ENCODE measurements at regions not wholly inside any gene's neighbourhood (a gene's known extent, or its start where the extent isn't known, plus 50 kb on each side); places are given as distances from the start of the nearest gene placed in this dataset.

DNA sequence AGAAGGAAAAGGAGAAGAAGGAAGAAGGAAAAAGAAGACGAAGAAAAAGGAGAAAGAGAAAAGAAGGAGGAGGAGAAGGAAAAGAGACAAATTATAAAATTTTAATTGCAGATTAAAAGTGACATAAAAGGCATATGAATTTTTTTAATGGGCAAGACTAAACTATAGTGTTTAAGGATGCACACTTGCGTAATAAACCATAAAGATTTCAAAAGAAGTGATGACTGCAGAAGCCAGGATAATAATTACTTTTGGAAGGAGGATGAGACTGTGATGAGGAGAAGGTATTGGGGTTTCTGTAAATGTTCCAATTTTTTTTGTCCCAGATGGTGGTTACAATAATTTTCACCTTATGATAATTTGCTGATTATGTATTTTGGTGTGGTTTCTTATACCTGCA lies 243.1 kb upstream of the PKN2 start:
- Histone ChIP-seq H3K27ac (no peak overlapping the region), H3K4me1 (replicated peaks in 1 of 2) (no peaks in the 10 kb centered on the region), H3K4me3 (no peak overlapping the region)
- in situ Hi-C loops (cut with MboI; ENCODE audit: low pct_unique_long_range_greater_than_20kb in 2 of 9, low sequenced_read_pairs in 9 of 9, unreplicated experiment in 9 of 9), result no loop called here
- no peak for ATAC-seq (replicated peaks in 6 of 8)
- WGBS, 10 experiments, result 17 to 100% (median 72%) methylated on average over 1 to 2 of the region's 2 CpGs

DNA sequence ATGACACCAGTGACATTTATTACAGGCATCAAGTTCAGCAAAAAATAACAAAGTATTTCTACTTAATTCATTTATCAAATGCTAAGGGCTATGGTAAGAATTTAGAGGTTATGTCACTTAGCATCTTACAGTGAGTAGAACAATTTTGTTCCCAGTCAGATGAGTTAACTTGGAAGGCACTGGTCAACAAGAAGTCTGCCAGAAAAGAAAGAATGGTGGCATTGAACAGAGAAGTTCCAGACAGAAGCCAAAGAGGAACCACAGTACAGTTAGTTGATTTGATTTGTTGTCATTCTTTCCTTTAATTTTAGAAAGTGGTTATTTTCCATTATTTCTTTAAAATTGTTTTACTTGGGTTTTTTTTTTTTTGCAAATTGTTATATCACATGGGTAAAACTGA lies 232.2 kb upstream of the PKN2 start:
- H3K4me1 ChIP-seq (replicated peaks in 1 of 2), result no peaks in the 10 kb centered on the region
- no peak for ATAC-seq (replicated peaks in 6 of 8)
- no peak overlapping the region for H3K27ac ChIP-seq
- in situ Hi-C loops (cut with MboI; ENCODE audit: low pct_unique_long_range_greater_than_20kb in 2 of 9, low sequenced_read_pairs in 9 of 9, unreplicated experiment in 9 of 9), result no loop called here
- no peak overlapping the region for H3K4me3 ChIP-seq

DNA sequence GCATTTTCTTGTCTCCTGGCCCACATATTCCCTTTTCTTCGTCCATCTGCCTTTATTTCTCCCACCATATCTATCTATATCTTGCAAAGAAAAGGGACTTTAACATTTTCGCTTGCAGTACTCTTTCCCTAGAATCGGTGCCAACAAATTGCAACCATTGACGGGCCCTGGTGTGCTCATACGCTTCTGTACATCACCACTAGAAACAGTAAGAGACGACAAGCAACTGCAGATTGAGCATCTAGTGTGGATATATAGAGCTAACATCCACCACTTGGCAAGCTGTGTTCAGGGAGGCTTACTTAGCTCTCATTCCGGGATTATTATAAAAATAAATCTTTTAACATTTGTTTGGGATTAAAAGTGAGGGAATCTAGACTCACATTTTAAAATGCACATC lies 230.8 kb upstream of the PKN2 start:
- H3K27ac ChIP-seq, result no peak overlapping the region
- in situ Hi-C loops (cut with MboI; ENCODE audit: low pct_unique_long_range_greater_than_20kb in 2 of 9, low sequenced_read_pairs in 9 of 9, unreplicated experiment in 9 of 9), result no loop called here
- WGBS, 10 experiments, result 33 to 92% (median 72%) methylated on average over 2 to 7 of the region's 7 CpGs

DNA sequence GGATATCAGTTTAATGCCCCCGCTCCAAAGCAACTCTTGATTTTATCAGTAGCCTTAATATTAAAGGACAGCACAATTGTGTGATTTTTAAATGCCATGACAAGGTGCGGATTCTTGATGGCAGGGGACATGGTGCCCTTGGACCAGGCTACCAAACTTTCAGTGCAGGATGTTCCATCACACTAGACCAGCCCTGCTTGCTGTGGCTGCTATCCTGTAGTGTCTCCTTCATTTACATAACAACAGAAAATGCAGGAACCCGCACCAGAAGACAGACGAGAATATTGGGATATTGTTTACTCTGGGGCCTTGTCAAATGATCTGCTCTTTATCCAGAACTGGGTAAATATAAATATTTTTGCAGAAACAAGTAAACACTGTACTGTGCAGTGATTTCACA lies 229.3 kb upstream of the PKN2 start:
- Histone ChIP-seq H3K4me3 (no peak overlapping the region), H3K4me1 (replicated peaks in 1 of 2) (no peaks in the 10 kb centered on the region), H3K27ac (no peak overlapping the region)
- in situ Hi-C loops (cut with MboI; ENCODE audit: low pct_unique_long_range_greater_than_20kb in 2 of 9, low sequenced_read_pairs in 9 of 9, unreplicated experiment in 9 of 9), result no loop called here
- ATAC-seq (replicated peaks in 6 of 8), result no peak
- 29 to 93% (median 56%) methylated on average over 1 to 4 of the region's 4 CpGs; no CpG with 5 or more reads in 2 of the 10 experiments for WGBS, 10 experiments

More for the DNA sequence above, 230.8 kb upstream of the PKN2 start:
- H3K4me1 ChIP-seq (replicated peaks in 1 of 2), result no peaks in the 10 kb centered on the region
- no peak overlapping the region for H3K4me3 ChIP-seq
- ATAC-seq (replicated peaks in 6 of 8), result no peak

DNA sequence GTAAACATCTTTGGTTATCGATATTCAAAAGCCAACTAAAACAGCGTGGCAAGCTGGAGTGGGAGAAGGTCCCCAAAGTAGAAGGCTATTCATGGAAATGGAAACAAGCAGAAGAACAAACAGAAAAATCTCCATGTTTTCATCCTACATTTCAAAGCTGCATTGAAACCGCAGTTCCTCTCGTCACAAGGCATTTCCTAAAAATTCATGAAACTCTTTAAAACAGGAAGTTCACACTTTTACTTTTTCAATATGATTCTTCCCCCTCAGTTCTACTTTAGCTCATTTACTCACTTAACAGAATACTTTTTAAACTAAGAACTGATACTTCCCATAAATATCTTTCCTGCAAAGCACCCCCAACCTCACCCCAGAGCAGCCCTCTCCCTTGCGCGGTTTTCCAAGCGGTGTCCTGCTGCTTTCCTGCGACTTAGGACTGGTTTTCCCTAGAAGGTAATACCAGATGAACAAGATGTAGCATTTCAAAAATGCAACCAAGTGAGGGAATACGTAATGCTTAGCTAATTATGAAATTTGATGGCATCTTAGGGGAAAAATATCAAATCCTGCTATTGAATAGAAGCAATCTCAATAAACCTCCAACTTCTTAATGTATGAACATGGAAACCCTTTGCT lies 228.3 kb upstream of the PKN2 start:
- Histone ChIP-seq H3K4me1 (replicated peaks in 1 of 2) (no peaks in the 10 kb centered on the region), H3K4me3 (no peak overlapping the region), H3K27ac (no peak overlapping the region)
- in situ Hi-C loops (cut with MboI; ENCODE audit: low pct_unique_long_range_greater_than_20kb in 2 of 9, low sequenced_read_pairs in 9 of 9, unreplicated experiment in 9 of 9), result no loop called here
- ATAC-seq (replicated peaks in 6 of 8), result no peak
- 67 to 89% (median 79%) methylated on average over 3 to 9 of the region's 9 CpGs for WGBS, 10 experiments

DNA sequence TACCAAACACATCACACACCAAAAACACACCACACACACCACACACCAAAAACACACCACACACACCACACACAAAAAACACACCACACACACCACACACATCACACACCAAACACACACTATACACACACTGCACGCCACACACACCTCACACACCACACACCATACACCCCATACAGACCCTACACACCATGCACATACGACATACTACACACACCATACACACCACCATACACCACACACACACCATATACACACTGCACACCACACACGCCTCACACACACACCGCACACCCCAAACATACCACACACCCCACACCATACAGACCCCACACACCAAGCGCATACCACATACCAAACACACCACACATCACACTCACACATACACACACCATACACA lies 226.9 kb upstream of the PKN2 start:
- Histone ChIP-seq H3K27ac (no peak overlapping the region), H3K4me3 (no peak overlapping the region), H3K4me1 (replicated peaks in 1 of 2) (peaks cover 0 to 5% of the 10 kb centered on the region in 2 donors)
- 70 to 100% (median 92%) methylated on average over 1 to 2 of the region's 5 CpGs; no CpG with 5 or more reads in 4 of the 10 experiments for WGBS, 10 experiments
- no peak for ATAC-seq (replicated peaks in 6 of 8)
- in situ Hi-C loops (cut with MboI; ENCODE audit: low pct_unique_long_range_greater_than_20kb in 2 of 9, low sequenced_read_pairs in 9 of 9, unreplicated experiment in 9 of 9), result no loop called here

DNA sequence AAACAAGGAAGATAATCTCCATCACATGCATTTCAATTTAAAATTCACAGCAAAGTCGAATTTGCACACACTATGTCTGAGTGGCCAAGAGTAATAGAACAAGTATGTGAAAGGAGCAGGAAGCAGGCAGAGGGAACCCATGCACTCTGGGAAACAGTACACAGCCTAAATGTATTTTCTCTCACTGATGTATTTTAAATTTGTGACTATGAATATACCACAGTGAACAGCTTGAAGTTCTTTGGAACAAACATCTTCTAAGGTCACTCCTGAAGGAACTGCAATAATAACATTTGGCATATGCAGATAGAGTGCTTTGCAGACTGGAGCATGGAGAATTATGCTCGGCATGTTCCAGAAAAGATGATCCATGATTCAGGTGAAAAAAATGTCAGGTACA lies 223.1 kb upstream of the PKN2 start:
- Histone ChIP-seq H3K27ac (no peak overlapping the region), H3K4me3 (no peak overlapping the region), H3K4me1 (replicated peaks in 1 of 2) (peaks cover 7 to 18% of the 10 kb centered on the region in 2 donors)
- ATAC-seq (replicated peaks in 6 of 8), result peak in 3 of 8 experiments; percentile 12 to 58 (median 21)
- in situ Hi-C loops (cut with MboI; ENCODE audit: low pct_unique_long_range_greater_than_20kb in 2 of 9, low sequenced_read_pairs in 9 of 9, unreplicated experiment in 9 of 9), result no loop called here
- WGBS, 10 experiments, result 0 to 100% (median 73%) methylated on average over 1 to 2 of the region's 2 CpGs

DNA sequence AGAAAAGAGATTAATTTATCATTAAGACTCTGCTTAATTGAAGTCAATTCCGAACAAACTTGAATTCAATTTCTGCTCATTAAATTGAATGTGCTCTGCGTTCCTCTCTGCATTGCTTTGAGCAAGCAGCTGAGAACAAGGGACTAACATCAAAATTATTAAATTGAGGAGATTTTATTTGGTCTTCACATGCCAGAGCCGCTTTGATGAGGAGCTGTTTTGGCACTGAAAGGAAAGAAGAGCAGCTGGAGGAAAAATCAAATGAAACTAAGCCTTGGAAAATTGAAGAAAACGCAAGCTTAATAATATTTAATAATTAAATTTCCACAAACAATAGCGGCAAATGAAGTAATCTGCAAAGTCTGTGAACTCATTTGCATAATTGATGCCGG lies 222.0 kb upstream of the PKN2 start:
- peaks cover 7 to 18% of the 10 kb centered on the region in 2 donors for H3K4me1 ChIP-seq (replicated peaks in 1 of 2)
- peak overlapping the region; percentile 28 to 43 (median 35) for H3K4me3 ChIP-seq
- no peak overlapping the region for H3K27ac ChIP-seq
- ATAC-seq (replicated peaks in 6 of 8), result no peak
- in situ Hi-C loops (cut with MboI; ENCODE audit: low pct_unique_long_range_greater_than_20kb in 2 of 9, low sequenced_read_pairs in 9 of 9, unreplicated experiment in 9 of 9), result no loop called here
- 7 to 51% (median 24%) methylated on average over 3 to 6 of the region's 6 CpGs; no CpG with 5 or more reads in 1 of the 10 experiments for whole genome bisulfite sequencing, 10 experiments

DNA sequence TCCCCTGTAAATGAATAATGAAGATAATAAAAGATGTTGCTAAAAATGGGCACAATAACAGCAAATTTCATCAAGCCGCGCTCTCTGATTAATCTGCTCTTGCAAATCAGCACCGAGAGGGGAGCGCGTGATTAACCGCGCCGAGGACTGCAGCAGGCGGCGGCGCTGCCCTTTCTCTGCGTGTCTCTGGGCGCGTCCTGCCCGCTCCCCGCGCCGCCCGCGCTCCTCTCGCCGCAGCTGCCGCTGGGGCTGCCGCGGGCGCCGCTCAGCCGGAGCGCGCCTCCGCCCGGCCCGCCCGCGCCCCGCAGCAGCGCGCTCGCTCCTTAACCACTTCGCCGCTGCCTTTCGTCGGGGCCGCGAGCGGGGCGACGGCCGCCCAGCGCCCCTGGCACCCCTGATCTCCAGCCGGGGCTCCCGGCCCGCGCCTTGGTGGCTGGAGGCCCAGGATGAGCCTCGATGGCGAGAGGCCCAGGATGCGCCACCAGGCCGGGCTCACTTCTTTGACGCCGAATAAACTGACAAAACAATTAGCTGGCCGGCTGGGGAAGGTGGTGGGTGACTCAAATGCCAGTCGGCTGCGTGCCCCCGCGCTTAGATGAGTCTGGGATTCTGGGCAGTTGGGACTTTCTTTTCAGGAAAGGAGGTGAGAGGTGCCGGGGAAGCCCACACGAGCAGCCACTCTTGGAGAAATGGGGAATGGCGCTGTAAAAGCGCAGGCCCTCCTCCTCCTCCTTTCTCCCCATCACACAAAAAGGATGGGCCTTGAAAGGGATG lies 221.4 kb upstream of the PKN2 start:
- Histone ChIP-seq H3K27ac (no peak overlapping the region), H3K4me3 (peak overlapping the region; percentile 28 to 43 (median 35)), H3K4me1 (replicated peaks in 1 of 2) (peaks cover 7 to 18% of the 10 kb centered on the region in 2 donors)
- ATAC-seq (replicated peaks in 6 of 8), result peak; percentile 92 to 99 (median 98)
- 0 to 8% (median 3%) methylated on average over 2 to 26 of the region's 69 CpGs; no CpG with 5 or more reads in 2 of the 10 experiments for WGBS, 10 experiments
- in situ Hi-C loops (cut with MboI; ENCODE audit: low pct_unique_long_range_greater_than_20kb in 2 of 9, low sequenced_read_pairs in 9 of 9, unreplicated experiment in 9 of 9), result no loop called here

DNA sequence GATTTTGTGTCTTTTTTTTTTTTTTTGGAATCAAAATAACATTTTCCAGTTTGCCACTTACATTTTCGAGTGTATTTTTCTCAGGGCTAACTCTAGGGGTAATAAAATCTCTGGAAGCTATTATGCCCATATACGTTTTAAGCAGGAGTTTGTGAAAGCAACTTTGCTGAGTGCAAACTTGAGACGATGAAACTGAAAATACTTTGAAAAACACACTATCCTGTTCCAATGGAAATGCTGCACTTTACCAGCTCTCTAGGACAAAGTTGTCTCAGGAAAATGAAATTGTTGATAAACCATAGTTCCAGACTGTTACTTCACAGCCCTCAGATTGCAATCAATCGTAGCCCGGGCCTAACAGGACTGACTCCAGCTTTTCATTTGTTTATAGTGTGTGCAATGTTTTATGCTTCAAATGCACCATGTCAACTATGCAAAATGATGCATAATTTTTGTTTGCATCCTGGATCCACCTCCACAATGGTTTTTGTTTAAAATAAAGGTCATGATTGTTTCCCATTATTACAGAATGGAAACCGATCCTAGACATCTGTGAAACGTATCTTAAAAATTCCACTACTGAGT lies 220.6 kb upstream of the PKN2 start:
- ATAC-seq (replicated peaks in 6 of 8), result no peak
- 58 to 87% (median 80%) methylated on average over 3 to 7 of the region's 7 CpGs; no CpG with 5 or more reads in 2 of the 10 experiments for WGBS, 10 experiments
- Histone ChIP-seq H3K27ac (no peak overlapping the region), H3K4me1 (replicated peaks in 1 of 2) (peaks cover 7 to 18% of the 10 kb centered on the region in 2 donors), H3K4me3 (peak overlapping the region in 1 of 5 donors; percentile 43)
- in situ Hi-C loops (cut with MboI; ENCODE audit: low pct_unique_long_range_greater_than_20kb in 2 of 9, low sequenced_read_pairs in 9 of 9, unreplicated experiment in 9 of 9), result no loop called here

DNA sequence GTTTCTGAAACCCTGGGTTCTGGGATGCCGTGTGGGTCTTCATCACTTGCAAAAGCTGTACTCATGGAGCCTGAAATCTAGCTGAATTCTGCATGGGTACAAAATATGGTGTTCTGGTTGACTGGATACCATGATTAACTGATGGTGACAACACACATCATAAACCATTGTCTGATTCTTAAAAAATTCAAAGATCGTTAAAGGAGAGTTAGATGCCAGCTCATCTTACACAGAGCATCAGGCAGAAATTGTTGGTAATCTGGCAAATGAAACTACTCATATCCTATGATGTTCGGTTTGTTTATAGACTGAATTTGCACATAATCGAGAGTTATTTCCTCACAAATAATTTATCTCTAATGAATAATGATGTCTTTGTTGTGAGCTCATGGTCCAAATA lies 218.1 kb upstream of the PKN2 start:
- Histone ChIP-seq H3K4me3 (no peak overlapping the region), H3K4me1 (replicated peaks in 1 of 2) (peaks cover 7 to 18% of the 10 kb centered on the region in 2 donors), H3K27ac (no peak overlapping the region)
- no peak for ATAC-seq (replicated peaks in 6 of 8)
- in situ Hi-C loops (cut with MboI; ENCODE audit: low pct_unique_long_range_greater_than_20kb in 2 of 9, low sequenced_read_pairs in 9 of 9, unreplicated experiment in 9 of 9), result no loop called here
- WGBS, 10 experiments, result 26 to 100% (median 94%) methylated on average over 2 to 4 of the region's 4 CpGs

DNA sequence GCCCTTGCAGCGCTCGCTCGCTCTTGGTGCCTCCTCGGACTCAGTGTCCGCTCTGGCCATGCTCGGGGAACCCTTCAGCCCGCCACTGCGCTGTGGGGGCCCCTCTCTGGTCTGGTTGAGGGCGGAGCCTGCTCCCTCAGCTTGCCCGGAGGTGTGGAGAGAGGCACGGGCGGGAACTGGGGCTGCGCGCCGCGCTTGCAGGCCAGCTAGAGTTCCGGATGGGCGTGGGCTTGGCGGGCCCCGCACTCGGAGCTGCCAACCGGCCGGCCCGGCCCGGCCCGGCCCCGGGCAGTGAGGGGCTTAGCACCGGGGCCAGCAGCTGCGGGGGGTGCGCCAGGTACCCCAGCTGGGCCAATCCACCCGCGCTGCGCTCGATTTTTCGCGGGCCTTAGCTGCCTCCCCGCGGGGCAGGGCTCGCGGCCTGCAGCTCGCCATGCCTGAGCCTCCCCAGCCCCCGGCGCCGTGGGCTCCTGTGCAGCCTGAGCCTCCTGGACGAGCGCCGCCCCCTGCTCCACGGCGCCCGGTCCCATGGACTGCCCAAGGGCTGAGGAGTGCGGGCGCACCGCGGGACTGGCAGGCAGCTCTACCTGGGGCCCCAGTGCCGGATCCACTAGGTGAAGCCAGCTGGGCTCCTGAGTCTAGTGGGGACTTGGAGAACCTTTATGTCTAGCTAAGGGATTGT lies 217.0 kb upstream of the PKN2 start:
- no peak for ATAC-seq (replicated peaks in 6 of 8)

DNA sequence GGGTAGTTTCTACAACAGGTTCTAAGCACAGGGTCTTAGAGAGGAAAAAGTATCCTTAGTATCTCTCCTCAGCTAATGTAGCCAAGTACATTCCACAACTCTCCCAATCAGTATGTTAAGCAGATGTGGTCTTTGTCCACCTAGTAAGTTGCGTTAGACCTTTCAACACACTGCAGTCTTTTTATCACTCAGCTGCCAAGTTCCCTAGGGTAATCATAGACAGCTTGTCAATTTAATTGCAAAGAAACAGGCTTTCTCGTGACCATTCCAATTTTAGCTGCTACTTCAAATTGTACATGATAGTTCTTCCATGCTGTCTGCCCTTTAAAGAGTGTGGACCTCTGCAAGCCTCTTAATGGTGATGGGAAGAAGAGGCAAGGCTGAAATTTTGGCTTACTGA lies 211.8 kb upstream of the PKN2 start:
- Histone ChIP-seq H3K4me3 (no peak overlapping the region), H3K27ac (no peak overlapping the region), H3K4me1 (replicated peaks in 1 of 2) (no peaks in the 10 kb centered on the region)
- in situ Hi-C loops (cut with MboI; ENCODE audit: low pct_unique_long_range_greater_than_20kb in 2 of 9, low sequenced_read_pairs in 9 of 9, unreplicated experiment in 9 of 9), result no loop called here
- ATAC-seq (replicated peaks in 6 of 8), result peak in 2 of 8 experiments; percentile 8 to 39
- 14 to 95% (median 49%) methylated on average over 1 to 2 of the region's 2 CpGs; no CpG with 5 or more reads in 2 of the 10 experiments for WGBS, 10 experiments

More for the DNA sequence above, 217.0 kb upstream of the PKN2 start:
- 87 to 100% (median 98%) methylated on average over 1 to 41 of the region's 55 CpGs; no CpG with 5 or more reads in 3 of the 10 experiments for WGBS, 10 experiments
- in situ Hi-C loops (cut with MboI; ENCODE audit: low pct_unique_long_range_greater_than_20kb in 2 of 9, low sequenced_read_pairs in 9 of 9, unreplicated experiment in 9 of 9), result no loop called here
- H3K4me3 ChIP-seq, result no peak overlapping the region
- H3K4me1 ChIP-seq (replicated peaks in 1 of 2), result peaks cover 7 to 14% of the 10 kb centered on the region in 2 donors
- no peak overlapping the region for H3K27ac ChIP-seq
